ENCODE measurements at regions not wholly inside any gene's neighbourhood (a gene's known extent, or its start where the extent isn't known, plus 50 kb on each side); places are given as distances from the start of the nearest gene placed in this dataset.

DNA sequence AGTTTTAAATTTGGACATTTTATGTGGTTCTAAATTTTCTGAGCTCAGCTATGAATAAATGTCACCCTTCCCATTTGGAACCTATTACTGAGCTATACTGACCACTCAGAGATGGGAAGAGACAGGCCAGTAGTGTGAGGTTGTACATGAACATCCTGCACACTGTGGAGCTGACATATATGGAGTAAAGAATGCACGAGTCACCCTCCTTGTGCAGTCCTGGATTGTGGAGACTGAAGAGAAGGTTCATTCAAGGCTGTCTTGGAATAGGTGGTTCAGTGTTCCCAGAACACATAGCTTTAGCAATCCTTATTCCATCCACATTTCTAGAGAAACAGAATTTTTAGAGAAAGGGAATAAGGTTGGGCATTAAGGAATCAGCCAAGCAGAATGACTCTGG lies 50.3 kb upstream of the OGFRL1 start:
- H3K4me3 Mint-ChIP-seq: no peak overlapping the region
- H3K27ac Mint-ChIP-seq: no peak overlapping the region
- no peaks in the 10 kb centered on the region for H3K27me3 Mint-ChIP-seq
- TF ChIP-seq, protein P1, sequence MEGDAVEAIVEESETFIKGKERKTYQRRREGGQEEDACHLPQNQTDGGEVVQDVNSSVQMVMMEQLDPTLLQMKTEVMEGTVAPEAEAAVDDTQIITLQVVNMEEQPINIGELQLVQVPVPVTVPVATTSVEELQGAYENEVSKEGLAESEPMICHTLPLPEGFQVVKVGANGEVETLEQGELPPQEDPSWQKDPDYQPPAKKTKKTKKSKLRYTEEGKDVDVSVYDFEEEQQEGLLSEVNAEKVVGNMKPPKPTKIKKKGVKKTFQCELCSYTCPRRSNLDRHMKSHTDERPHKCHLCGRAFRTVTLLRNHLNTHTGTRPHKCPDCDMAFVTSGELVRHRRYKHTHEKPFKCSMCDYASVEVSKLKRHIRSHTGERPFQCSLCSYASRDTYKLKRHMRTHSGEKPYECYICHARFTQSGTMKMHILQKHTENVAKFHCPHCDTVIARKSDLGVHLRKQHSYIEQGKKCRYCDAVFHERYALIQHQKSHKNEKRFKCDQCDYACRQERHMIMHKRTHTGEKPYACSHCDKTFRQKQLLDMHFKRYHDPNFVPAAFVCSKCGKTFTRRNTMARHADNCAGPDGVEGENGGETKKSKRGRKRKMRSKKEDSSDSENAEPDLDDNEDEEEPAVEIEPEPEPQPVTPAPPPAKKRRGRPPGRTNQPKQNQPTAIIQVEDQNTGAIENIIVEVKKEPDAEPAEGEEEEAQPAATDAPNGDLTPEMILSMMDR (conservative IDR thresholded peaks at IDR 0.05): no peak
- no peaks in the 10 kb centered on the region for H3K36me3 Mint-ChIP-seq
- no peaks in the 10 kb centered on the region for H3K9me3 Mint-ChIP-seq
- DNase-seq (ENCODE audit: extremely low spot score, unreplicated experiment): no peak
- H3K4me1 Mint-ChIP-seq (ENCODE audit: unreplicated experiment): no peaks in the 10 kb centered on the region
